GM12878 (cell line): ENCODE measurements at regions not wholly inside any gene's neighbourhood (a gene's known extent, or its start where the extent isn't known, plus 50 kb on each side); places are given as distances from the start of the nearest gene placed in this dataset.

Experiments used
- ATAC-seq: fragments of 200-7000 bp; cut with Tn5 transposase; 3 replicates; pipeline ENCODE4 v1.9.1; 2020; ENCODE audit warnings: mild to moderate bottlenecking, moderate library complexity
- BruUV-seq: library from RNA; stranded (reverse); fragments of 400-500 nt; replicated peaks from 2 replicates; lab custom pipeline; 2021; lab: Mats Ljungman, UMichigan
- CTCF ChIA-PET: fragments of 300-600 bp; sonication (Branson Sonifier 250); formaldehyde crosslinking; extraction: SDS; loops from one replicate; lab custom pipeline; 2021; ENCODE audit warnings: inconsistent platforms; lab: Yijun Ruan, JAX
- POLR2A ChIA-PET: fragments of 350-600 bp; formaldehyde crosslinking; extraction: SDS; loops from one replicate; lab custom pipeline; 2021; ENCODE audit warnings: inconsistent platforms; lab: Charles Lee
- RAD21 ChIA-PET: fragments of 300-600 bp; sonication (Branson Sonifier 250); formaldehyde crosslinking; loops from one replicate; lab custom pipeline; 2023; ENCODE audit warnings: antibody characterized with exemption; ENCODE audit not compliant: unreplicated experiment; lab: Charles Lee
- SMC1A ChIA-PET: fragments of 300-600 bp; sonication (Branson Sonifier 250); formaldehyde crosslinking; loops from one replicate; lab custom pipeline; 2023; ENCODE audit not compliant: unreplicated experiment, uncharacterized antibody; lab: Charles Lee
- DNase-seq: peaks from one replicate; pipeline ENCODE4 v3.0.0-alpha.2; 2011; ENCODE audit warnings: low read depth, low spot score
- FAIRE-seq: peaks from 3 replicates; lab custom pipeline; 2011; peaks lifted over from hg19 to GRCh38; lab: Jason Lieb, UNC
- H2AFZ ChIP-seq: 2 replicates; pipeline ENCODE4 v1.6.0; 2011; ENCODE audit warnings: low read depth, low read length, control low read depth; ENCODE audit not compliant: control insufficient read depth
- H3K27ac ChIP-seq: 2 replicates; pipeline ENCODE4 v1.5.1; 2011; ENCODE audit warnings: control low read depth; ENCODE audit not compliant: control insufficient read depth, insufficient read depth
- H3K27me3 ChIP-seq, 2 experiments: replicated peaks in 1 of 2; 2 replicates each; pipeline versions ENCODE4 v1.6.0 to v1.6.1; 2011; ENCODE audit warnings: low read length in 1 of 2; ENCODE audit not compliant: control insufficient read depth in 2 of 2, insufficient read depth in 2 of 2
- H3K36me3 ChIP-seq, 2 experiments: 2 replicates each; pipeline ENCODE4 v1.5.1; 2011; ENCODE audit warnings: low read length in 1 of 2; ENCODE audit not compliant: control insufficient read depth in 2 of 2, insufficient read depth in 2 of 2
- H3K4me1 ChIP-seq: 2 replicates; pipeline ENCODE4 v1.6.1; 2011; ENCODE audit warnings: mild to moderate bottlenecking, low read length, moderate library complexity, mixed read lengths; ENCODE audit not compliant: control insufficient read depth, insufficient read depth
- H3K4me2 ChIP-seq: 2 replicates; pipeline ENCODE4 v1.6.0; 2011; ENCODE audit warnings: control low read depth; ENCODE audit not compliant: control insufficient read depth, insufficient read depth
- H3K4me3 ChIP-seq: fragments of 200-600 bp; sonication (generic); 2 replicates; pipeline ENCODE4 v1.5.1; 2016
- H3K79me2 ChIP-seq: 2 replicates; pipeline ENCODE4 v1.6.0; 2011; ENCODE audit warnings: low read length; ENCODE audit not compliant: control insufficient read depth, insufficient read depth
- H3K9ac ChIP-seq: 2 replicates; pipeline ENCODE4 v1.8.0; 2011; ENCODE audit warnings: low read length, control low read depth, mixed read lengths; ENCODE audit not compliant: control insufficient read depth, insufficient read depth
- H3K9me3 ChIP-seq: replicated peaks from 3 replicates; pipeline ENCODE4 v1.5.1; 2011; ENCODE audit warnings: mild to moderate bottlenecking, low read length; ENCODE audit not compliant: control insufficient read depth, insufficient read depth
- H4K20me1 ChIP-seq: 2 replicates; pipeline ENCODE4 v1.6.0; 2011; ENCODE audit not compliant: control insufficient read depth, insufficient read depth
- BCL3 ChIP-seq: IDR thresholded peaks from 2 replicates; pipeline ENCODE4 v1.6.1; 2011; ENCODE audit warnings: borderline replicate concordance, low read depth, mild to moderate bottlenecking, moderate library complexity, low read length; ENCODE audit not compliant: insufficient read depth, poor library complexity, severe bottlenecking
- E2F8 ChIP-seq: fragments of 450-650 bp; IDR thresholded peaks from 2 replicates; pipeline ENCODE4 v1.6.1; 2018; ENCODE audit warnings: mild to moderate bottlenecking, low read depth, moderate library complexity; ENCODE audit not compliant: partially characterized antibody
- HDAC2 ChIP-seq: fragments of 200-600 bp; sonication (generic); IDR thresholded peaks from 2 replicates; pipeline ENCODE4 v1.6.1; 2017
- IKZF1 ChIP-seq: fragments of 450-650 bp; conservative IDR thresholded peaks from 2 replicates; pipeline ENCODE4 v1.6.1; 2017; ENCODE audit warnings: antibody characterized with exemption, mild to moderate bottlenecking
- IRF5 ChIP-seq: fragments of 450-650 bp; IDR thresholded peaks from 2 replicates; pipeline ENCODE4 v1.6.1; 2017; ENCODE audit warnings: borderline replicate concordance
- MEF2B ChIP-seq: fragments of 450-650 bp; IDR thresholded peaks from 2 replicates; pipeline ENCODE4 v1.6.1; 2018; ENCODE audit warnings: mild to moderate bottlenecking, moderate library complexity; ENCODE audit not compliant: partially characterized antibody, poor library complexity, severe bottlenecking
- MLLT1 ChIP-seq: fragments of 450-650 bp; IDR thresholded peaks from 2 replicates; pipeline ENCODE4 v1.6.1; 2016; ENCODE audit warnings: mild to moderate bottlenecking
- NRF1 ChIP-seq: conservative IDR thresholded peaks from 2 replicates; pipeline ENCODE4 v1.6.1; 2011; ENCODE audit warnings: mild to moderate bottlenecking, low read depth, low read length, improper control_type of control experiment
- POU2F2 ChIP-seq: IDR thresholded peaks from 3 replicates; pipeline ENCODE4 v1.6.1; 2011; ENCODE audit warnings: low read depth, mild to moderate bottlenecking, low read length, borderline replicate concordance
- SREBF1 ChIP-seq: IDR thresholded peaks from 2 replicates; pipeline ENCODE4 v1.6.1; 2012; ENCODE audit warnings: mild to moderate bottlenecking, low read length
- ZBTB33 ChIP-seq: fragments of 450-650 bp; IDR thresholded peaks from 2 replicates; pipeline ENCODE4 v1.6.1; 2017; ENCODE audit warnings: mild to moderate bottlenecking
- WGBS: methylation state at CpG from one replicate; pipeline ENCODE4 v1.1.6; 2016; ENCODE audit warnings: low lambda C conversion rate; ENCODE audit not compliant: insufficient replicate concordance, insufficient coverage; ENCODE audit errors: missing lambda C conversion rate; 5-methylcytosine and 5-hydroxymethylcytosine counted together
- in situ Hi-C: fragments of 300-500 bp; cut with MboI; formaldehyde crosslinking; loops from 9 replicates; pipeline ENCODE4 v1.14.3; 2018; ENCODE audit warnings: mixed read lengths
- intact Hi-C: fragments of 100-400 bp; cut with micrococcal nuclease; formaldehyde crosslinking; loops from one replicate; pipeline ENCODE4 v1.14.2; 2022; ENCODE audit not compliant: unreplicated experiment

- TF ChIP-seq MEF2B, result no peak
- TF ChIP-seq, all 136 proteins: peak for 0
These were observed 52.8 kb upstream of the TOMM7 start (continued) for GRCh38 chr7:22875470-22875869.

- Histone ChIP-seq H3K36me3 (no peaks in the 10 kb centered on the region), H4K20me1 (no peaks in the 10 kb centered on the region), H3K79me2 (no peaks in the 10 kb centered on the region), H3K4me2 (no peak overlapping the region), H3K9ac (no peak overlapping the region), H3K4me1 (peaks cover 7% of the 10 kb centered on the region), H3K9me3 (no peaks in the 10 kb centered on the region), H3K4me3 (no peak overlapping the region), H2AFZ (no peak overlapping the region), H3K27me3 (no peaks in the 10 kb centered on the region), H3K27ac (no peak overlapping the region)
- ChIA-PET RAD21 (interaction anchor here (0.6 to 2.6 kb wide), 3 partner anchors 10 to 15 kb away, joined by 3 to 12 read pairs (median 5); no protein-coding TSS in a partner anchor), POLR2A (interaction anchor here (0.5 to 5.9 kb wide), 2 partner anchors 11 to 121 kb away, joined by 3 to 61 read pairs; no protein-coding TSS in a partner anchor), CTCF (interaction anchor here (0.6 to 7.1 kb wide), 3 partner anchors 10 to 19 kb away, joined by 3 to 45 read pairs (median 9); no protein-coding TSS in a partner anchor), SMC1A (interaction anchor here (1.1 to 4.9 kb wide), 6 partner anchors 12 to 180 kb away, joined by 3 to 78 read pairs (median 4); no protein-coding TSS in a partner anchor)
- no peak for ATAC-seq
- intact Hi-C loops (no loop called here), in situ Hi-C loops (no loop called here)
- 90% methylated on average over 9 of the region's 9 CpGs for WGBS
- BruUV-seq, result no TSS peak
- no peak for DNase-seq
- no peak for FAIRE-seq
- TF ChIP-seq HDAC2 (no peak), ZBTB33 (no peak), SREBF1 (no peak), BCL3 (no peak), IKZF1 (no peak), NRF1 (no peak), IRF5 (no peak), POU2F2 (no peak), E2F8 (no peak), MLLT1 (no peak)
These were observed 52.3 kb upstream of the TOMM7 start for GRCh38 chr7:22874904-22875303.
